GM12874 (cell line): ENCODE measurements at regions not wholly inside any gene's neighbourhood (a gene's known extent, or its start where the extent isn't known, plus 50 kb on each side); places are given as distances from the start of the nearest gene placed in this dataset.

Experiments
- TF ChIP-seq, protein P1 (sequence below): IDR thresholded peaks from 2 replicates; pipeline ENCODE4 v1.5.1; 2011; ENCODE audit warnings: low read depth, mild to moderate bottlenecking, control low read depth, low read length, moderate library complexity; ENCODE audit not compliant: insufficient read depth

DNA sequence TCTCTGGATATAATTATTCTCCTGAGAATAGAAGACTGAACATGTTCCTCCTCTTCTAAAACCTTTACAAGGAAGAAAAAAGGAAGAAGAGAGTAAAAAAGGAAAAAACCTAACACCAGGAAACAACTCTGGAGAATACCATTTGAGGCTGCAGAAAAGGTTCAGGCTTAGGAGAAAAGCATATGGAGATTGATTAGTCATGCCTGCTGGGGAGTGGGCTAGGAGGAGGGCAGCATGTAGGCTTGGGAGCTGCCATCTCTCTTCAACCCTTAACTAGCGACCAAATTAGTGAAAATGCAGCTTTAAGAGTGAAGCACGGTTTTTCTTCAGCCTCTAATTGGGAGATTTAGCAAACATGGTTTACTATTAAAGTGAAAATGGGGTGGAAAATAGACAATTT lies 273.0 kb upstream of the CRY1 start:
- TF ChIP-seq, protein P1, sequence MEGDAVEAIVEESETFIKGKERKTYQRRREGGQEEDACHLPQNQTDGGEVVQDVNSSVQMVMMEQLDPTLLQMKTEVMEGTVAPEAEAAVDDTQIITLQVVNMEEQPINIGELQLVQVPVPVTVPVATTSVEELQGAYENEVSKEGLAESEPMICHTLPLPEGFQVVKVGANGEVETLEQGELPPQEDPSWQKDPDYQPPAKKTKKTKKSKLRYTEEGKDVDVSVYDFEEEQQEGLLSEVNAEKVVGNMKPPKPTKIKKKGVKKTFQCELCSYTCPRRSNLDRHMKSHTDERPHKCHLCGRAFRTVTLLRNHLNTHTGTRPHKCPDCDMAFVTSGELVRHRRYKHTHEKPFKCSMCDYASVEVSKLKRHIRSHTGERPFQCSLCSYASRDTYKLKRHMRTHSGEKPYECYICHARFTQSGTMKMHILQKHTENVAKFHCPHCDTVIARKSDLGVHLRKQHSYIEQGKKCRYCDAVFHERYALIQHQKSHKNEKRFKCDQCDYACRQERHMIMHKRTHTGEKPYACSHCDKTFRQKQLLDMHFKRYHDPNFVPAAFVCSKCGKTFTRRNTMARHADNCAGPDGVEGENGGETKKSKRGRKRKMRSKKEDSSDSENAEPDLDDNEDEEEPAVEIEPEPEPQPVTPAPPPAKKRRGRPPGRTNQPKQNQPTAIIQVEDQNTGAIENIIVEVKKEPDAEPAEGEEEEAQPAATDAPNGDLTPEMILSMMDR, result no peak

DNA sequence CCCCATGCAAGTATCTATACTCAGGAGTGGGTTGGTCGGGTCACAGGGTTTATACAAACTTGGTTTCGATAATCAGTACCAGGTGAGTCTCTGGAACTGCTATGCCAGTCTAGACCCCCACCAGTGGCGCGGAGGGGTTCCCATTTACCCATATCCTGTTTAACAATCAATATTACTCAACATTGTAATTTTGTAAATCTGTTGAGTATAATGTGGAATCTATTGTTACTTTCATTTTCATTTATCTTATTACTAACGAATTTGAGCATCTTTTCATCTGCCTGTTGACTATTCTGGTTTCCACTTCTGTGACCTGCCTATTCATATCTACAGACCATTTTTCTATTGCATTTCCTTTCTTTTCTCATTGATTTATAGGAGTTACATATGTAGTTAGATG lies 275.2 kb upstream of the CRY1 start:
- TF ChIP-seq, protein P1, result no peak

DNA sequence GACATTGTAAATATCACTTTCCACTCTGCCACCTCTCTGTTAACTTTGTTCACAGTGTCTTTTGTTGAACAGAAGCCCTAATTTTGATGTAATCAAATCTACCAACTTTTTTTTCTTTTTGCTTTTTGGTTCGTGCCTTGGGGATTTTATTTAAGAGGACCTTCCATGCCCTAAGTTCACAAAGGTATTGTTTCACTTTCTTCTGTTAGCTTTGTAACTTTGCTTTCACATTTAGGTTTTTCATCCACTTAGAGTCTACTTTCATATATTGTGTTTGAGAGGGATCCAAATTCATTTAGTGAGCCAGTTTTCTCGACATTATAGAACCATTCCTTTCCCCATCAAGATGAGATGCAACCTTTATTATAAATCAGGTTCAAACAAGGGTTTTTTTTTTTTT lies 275.7 kb upstream of the CRY1 start:
- TF ChIP-seq, protein P1, result no peak

DNA sequence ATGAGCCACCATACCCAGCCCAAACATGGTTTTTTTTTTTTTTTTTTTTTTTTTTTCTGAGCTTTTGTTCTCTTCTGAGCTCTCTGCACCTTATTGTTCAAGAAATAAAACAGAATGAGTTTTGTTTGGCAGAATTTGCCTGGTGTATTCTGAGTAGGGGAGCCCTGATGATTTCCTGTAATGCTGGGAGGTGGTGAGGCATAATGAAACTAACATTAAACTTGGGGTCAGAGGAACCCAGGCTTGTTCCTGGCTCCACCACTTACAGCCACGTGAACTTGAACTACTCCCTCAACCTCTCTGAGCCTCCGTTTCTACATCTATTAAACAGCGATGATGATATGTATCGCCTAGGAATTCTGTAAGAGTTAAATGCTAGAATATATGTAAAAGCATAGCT lies 276.3 kb upstream of the CRY1 start:
- TF ChIP-seq, protein P1, result no peak

DNA sequence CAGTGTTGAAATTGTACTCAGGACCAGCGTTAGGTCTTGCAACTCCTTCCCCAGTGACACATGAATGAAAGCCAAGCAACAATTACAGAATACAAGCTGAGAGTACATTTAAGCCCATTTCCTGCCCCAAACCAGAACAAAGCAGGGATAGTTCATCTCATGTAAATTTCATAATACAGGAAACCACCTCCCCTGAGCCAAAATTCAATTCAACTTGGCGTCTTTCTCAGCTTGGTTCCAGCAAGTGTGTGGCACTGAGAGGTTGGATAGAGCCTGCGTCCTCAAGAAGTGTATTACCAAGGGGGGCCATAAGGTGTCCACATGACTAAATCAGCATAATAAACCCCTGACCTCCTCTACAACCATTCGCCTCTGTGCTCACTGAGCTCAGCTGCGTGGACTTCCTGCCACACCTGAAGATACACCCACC lies 278.9 kb upstream of the CRY1 start:
- TF ChIP-seq, protein P1, result no peak

DNA sequence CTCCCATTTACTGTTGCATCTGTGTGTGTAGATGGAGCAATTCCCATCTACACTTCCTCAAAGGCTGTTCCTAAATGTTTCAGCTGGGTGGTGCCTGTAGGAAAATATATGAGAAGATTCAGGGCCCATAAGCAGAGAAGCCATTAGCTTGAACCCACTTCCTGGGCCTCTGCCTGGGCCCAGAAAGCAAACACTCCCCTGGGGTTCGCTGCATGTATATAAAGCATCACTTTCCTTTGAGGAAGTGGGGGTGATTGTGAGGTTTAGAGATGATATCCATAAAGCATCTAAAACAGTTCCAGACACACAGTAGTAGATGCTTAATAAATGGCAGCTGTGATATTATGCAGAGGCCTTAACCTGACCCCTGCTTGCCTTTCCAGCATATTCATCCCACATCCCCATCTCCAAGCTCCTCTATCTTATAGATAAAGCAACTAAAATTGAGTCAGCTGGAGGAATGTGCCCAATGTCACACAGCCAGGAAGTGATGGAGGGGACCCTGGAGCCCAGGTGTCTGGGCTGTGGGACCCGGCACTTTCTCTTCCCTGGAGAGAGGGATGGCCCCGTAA lies 280.0 kb upstream of the CRY1 start:
- TF ChIP-seq, protein P1, result no peak

DNA sequence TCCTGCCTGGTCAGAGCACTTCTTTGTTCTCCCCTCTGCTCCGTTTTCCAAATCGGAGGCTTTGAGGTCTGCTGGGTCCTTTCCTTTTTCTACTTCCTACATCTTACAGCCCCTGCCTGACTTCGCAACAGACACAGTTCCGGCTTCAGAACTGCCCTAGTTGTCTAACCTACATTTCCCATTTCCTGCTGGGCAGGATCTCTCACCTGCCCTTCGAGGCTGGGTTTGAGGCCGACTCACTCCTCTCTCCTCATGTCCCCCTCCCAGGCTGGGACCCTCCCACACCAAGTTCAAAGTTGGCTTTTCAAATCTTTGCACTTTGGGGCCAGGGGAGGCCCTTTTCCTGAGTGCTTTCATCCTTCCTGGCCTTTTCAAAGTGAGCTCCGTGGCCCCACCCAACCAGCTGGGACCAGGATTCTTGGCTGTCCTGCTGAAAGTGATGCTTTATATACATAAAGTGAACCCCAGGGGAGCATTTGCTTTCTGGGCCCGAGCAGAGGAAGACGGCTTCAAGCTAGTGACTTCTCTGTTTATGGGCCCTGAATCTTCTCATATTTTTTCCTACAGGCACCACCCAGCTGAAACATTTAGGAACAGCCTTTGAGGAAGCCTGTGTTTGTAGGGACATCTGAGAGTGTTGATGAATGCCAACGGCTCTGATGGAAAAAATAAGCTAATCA lies 281.0 kb upstream of the CRY1 start:
- TF ChIP-seq, protein P1, result no peak

DNA sequence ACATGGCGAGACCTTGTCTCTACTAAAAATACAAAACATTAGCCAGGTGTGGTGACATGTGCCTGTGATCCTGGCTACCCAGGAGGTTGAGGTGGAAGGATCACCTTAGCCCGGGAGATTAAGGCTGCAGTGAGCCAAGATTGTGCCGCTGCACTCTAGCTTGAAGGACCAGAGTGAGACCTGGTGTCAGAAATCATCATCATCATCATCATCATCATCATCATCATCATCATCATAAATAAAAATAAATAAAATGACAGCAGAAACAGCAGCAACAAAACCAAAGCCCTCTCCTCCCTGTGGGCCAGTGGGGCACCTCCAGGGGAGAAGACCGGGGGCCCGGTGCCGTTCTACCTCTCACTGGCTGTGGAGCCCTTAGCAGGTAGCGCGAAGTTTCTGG lies 281.9 kb upstream of the CRY1 start:
- TF ChIP-seq, protein P1, result no peak
